ENCODE measurements at regions not wholly inside any gene's neighbourhood (a gene's known extent, or its start where the extent isn't known, plus 50 kb on each side); places are given as distances from the start of the nearest gene placed in this dataset.

DNA sequence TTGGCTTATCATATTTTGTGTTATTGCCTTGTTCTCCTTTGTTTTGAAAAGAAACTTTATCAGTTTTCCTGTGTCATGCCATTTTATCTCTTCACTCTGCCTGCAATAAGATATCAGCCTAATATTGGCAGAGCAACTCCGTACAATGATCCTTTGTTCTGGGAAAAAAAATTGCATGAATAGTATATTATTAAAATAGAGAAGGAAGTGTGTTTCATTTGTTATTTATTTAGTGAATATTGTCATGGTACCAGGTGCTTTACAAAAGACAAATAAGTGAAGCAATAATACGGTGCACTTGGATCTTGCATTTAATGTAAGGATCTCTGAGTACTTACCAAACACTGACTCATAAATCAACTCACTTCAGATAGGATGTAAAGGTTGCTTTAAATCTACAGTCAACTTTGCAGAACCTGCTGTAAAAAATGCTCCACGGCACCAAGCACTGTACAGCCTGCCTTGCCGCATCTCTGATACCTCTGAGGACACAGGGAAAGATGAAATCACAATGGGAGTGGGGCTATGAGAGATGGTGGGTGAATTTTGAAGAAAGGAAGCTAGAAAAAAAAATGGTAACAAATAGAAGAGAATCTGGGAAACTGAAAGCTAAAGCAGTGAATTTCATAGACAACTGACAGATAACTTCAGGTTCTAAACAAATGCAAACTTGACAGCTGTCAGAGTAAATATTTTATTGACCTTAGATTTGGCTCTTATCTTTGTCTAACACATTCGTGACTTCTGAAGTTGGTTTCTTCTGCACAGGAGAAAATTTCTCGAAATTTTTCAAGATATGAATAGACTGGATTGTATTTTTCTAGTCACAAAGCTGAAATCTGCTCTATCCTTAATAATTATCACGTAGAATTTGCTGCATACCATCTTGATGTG is 232.1 kb downstream of the ENC1 start:
- DNase-seq (ENCODE audit: low spot score) (no peak), ATAC-seq (no peak)

DNA sequence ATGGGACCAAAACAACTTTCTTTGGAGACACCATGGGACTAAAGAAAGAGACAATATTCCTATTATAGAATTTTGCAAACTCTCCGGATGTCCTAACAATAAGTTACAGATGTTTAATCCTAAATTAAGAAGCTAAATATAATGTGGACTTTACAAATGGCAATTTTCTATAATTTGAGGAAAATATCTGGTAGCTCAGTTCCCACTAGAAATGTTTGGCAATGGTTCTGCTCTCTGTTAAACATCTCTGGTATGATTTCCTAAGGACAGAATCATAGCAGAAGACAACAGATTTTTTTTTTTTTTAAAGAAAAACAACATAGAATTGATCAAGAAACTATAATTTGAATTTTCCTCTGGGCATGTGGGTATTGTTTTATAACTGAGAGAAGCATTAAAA is 232.8 kb downstream of the ENC1 start:
- DNase-seq (ENCODE audit: low spot score) (no peak), ATAC-seq (no peak)

DNA sequence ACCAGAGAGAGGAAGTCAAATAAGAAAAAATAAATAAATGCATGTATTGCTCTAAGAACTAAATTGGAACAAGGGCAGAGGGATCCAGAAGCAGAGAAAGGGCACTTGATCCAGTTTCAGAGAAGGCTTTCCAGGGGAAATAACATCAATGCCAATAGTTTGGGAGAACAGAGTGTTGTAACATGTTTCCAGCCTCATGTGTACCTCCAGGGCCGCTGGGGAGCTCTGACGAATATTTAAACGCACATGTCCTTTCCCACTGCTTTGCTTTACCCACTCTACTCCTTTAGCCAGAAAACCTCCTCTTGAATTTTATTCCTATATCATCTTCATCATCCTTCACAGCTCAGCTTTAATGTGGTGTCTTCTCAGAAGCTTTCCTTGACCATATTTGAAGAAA is 233.7 kb downstream of the ENC1 start:
- no peak for ATAC-seq
- no peak for DNase-seq (ENCODE audit: low spot score)

DNA sequence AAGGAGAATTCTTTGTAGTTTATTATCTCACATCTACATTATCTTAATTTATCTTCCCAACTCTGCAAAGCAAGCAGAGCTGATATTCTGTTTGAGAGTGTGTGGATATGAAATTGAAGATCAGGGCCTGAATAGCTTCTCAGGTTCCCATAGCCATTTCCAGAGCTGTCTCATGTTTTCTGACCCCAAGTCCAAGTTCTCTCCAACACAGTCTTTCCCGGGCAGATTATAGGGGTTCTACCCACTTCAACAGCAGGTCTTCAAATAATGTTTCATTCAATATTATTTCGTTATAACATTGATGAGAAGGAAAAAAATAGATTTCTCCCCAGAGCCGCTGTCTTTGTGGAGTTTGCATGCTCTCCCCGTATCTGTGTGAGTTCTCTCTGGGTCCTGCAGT is 234.9 kb downstream of the ENC1 start:
- no peak for DNase-seq (ENCODE audit: low spot score)
- ATAC-seq = no peak

DNA sequence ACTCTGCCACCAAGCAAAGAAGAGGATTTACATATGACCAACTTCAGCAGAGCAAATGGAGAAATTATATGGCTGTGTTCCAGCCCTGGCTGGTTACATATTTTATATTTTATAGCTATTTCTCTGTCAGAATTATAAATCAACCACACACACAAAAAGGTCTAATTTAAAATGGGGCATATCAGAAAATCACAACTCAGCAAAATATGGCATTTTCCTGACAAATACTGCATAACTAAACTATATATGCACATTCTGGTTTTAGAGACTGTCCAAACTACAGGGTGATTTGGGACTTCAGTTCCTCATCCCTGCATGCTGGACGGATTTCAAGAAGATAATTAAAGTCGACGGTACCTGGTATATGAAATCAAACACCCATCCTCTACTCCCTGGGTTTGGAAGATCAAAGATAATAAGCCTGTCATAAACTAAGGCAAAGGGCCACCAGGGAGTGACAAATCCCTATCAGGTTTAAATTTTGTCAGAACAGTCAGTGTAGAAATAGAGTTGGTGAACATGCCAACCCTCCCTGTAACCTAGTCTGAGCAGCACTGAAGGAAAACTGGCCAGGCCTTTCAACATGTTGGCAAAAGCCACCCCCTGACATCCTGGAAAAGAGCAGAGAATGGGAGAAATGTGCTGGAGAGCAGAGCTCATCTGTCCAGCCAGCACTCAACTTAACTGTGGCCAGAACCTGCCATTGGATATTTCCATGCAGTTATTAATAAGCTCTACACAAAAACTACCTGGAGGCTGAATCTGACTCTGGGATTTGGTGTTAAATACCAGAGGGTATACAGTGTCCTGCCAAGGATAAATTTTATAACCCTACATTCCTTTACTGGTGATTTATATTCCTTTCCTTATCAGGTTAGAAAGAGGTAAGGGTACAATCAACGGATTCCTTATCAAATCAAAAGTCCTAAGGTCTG is 235.7 kb downstream of the ENC1 start:
- DNase-seq (ENCODE audit: low spot score) (peak; percentile 55), ATAC-seq (peak; percentile 90)

DNA sequence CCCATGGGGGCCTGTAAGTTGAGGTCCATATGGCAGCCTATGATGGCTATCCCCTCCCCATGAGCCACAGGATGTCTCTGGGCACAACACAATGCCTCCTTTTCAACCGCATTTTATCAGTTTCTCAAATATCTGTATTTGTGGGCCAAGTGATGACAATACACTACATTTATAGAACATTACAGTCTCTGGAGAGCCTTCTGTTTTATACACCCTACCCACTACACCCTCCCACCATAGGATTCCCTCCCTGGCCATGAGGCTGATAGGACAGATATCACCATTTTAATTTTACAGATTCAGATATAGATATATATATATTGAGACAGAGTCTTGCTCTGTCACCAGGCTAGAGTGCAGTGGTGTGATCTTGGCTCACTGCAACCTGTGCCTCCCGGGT is 236.8 kb downstream of the ENC1 start:
- ATAC-seq (no peak), DNase-seq (ENCODE audit: low spot score) (no peak)

DNA sequence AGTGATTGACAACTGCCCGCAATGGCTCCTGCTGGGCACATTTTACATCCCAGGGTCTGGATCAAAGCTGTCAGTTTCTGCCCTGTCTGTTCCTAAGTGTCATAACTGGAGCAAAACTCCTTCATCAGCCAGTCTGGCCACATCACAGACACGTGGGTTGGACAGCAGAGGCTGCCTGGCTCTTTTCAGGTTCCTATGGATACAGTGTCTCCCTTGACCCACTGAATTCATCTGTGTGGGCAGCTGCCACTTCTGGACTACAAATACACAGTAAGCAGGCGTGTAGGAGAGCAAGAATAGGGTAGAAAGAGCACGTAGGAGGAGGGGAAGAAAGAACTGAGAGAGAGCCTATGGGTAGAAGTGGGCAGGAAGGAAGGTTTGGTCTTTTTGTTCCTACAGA is 238.0 kb downstream of the ENC1 start:
- no peak for ATAC-seq
- no peak for DNase-seq (ENCODE audit: low spot score)

DNA sequence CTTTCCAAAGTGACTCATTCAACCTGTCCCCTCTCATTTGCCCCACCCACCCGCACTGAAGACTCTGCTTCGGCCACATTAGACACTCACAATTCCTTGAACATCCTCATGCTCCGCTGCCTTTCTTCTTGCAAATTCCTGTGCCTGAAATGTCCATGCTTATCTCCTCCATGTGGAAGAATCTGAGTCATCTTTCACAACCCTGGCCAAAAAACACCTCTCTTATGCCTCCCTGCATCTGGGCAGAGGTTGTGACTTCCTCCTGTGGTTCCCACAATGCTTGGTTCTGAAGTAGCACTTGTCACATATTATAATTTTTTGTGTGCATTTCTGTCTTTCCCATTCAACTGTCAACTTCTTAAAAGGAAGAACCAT is 238.6 kb downstream of the ENC1 start:
- no peak for ATAC-seq
- no peak for DNase-seq (ENCODE audit: low spot score)

DNA sequence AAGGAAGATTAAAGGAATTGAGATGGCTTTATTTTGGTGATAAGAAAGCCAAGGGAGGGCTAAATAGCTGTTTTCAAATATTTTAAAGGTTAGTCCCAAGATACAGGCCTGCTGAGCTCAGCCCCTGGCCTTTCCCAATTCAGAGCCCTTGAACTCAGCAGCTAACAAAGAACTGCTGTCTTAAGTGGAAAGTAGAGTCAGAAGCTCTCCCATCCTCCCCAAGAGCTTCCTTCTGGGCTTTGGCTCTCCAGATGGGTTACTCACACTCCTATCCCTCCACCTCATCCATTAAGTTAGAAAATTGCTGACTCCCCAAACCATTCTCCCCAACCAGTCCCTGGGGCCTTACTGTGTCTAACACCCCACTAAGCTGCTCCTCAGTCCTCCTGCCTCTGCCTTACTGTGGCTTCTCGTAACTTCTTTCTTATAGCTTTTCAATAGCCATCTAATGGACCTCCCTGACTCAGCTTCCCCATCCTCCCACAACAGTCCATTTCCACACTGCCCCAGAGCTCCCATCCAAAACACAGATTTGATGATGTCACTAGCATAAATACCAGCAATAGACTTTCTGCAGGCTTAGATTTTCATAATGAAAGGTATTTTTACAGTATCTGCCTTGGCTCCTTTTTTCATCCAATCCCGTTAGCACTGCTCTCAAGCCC is 239.1 kb downstream of the ENC1 start:
- DNase-seq (ENCODE audit: low spot score) = no peak
- ATAC-seq = no peak

DNA sequence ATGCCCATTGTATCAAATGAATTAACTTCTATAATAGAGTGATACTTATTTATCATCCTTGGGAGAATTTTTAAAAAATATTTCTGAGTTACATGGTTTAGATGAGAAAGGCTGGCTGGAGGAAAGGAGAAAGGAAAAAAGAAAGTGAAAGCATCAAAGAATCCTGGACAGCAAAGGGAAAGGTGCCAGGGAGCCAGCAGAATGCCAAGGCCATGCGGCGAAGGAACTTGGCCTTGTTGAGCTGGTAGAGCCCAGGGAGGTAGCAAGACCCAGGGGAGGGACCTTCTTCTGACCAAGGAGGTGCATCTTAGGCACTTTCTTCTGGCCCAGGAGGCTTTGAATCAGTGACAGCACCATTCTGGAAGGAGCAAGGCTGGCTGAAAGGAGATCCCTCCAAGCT is 240.5 kb downstream of the ENC1 start:
- ATAC-seq (peak; percentile 53), DNase-seq (ENCODE audit: low spot score) (no peak)

DNA sequence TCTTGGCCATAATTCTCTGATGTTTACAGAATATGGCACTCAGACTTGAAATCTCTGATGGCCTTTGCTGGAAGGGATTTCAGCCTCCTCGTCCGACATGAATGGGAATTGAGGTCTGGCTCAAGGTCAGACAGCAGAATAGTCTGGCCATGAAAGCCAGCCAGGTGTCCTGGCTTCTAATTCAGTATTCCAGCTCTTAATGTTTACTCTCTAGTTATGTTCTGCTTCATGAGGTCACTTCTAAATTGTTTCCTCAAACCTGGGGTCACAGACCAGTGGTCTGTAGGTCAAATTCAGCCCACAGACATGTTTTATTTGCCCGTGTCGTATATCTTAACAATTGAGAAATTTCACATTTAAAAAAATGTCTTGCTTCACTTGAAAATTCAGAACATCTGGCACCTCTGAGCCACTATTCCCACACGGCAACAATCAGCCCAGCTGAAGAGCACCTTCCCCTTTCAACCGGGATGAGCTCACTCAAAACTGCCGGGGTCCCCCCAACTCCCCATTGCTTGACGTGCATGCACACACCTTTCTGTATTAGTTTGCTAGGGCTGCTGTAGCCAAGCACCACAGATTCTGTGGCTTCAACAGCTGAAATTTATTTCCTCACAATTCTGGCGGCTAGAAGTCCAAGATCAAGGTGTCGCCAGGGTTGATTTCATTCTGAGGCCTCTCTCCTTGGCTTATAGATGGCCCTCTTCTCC is 243.5 kb downstream of the ENC1 start:
- DNase-seq (ENCODE audit: low spot score) (no peak), ATAC-seq (peak; percentile 71)

DNA sequence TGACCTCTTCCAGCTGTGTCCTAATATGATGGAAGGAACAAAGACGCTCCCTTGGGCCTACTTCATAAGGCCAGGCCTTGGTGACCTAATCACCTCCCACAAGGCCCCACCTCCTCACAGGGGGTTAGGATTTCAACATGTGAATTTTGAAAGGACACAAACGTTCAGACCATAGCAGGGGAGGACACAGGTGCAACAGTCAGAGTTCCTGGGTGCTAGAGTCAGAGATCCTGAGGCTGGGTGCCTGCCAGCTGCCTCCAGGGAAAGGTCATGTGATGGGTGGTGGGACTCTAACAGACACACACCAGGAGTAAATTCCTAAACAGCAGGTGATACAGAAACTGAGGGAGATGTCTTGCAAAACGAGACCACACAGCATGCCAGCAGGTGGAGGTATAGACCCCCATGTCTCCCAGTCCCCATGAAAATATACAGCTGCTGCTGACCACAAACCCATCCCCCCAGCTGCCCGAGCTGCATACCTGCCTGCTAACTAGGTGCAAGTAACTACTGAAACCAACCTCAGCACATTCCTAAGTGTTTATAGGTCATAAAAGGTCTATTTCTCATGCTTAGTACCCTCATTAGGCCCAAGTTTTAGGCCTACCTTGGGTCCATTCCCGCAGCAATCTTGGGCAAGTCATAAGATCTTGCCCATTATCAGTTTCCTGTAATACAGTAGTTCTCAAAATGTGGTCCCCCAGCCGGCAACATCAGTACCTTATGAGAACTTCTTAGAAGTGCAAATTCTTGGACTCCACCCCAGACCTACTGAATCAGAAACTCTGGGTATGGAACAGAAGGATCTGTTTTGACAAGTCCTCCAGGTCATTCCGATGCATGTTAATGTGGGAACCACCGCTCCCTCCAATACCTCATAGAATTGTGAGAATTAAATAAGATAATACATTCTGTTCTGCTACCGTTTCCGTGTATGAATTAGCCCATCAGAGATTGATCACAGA is 245.3 kb downstream of the ENC1 start:
- peak; percentile 30 for ATAC-seq
- no peak for DNase-seq (ENCODE audit: low spot score)

DNA sequence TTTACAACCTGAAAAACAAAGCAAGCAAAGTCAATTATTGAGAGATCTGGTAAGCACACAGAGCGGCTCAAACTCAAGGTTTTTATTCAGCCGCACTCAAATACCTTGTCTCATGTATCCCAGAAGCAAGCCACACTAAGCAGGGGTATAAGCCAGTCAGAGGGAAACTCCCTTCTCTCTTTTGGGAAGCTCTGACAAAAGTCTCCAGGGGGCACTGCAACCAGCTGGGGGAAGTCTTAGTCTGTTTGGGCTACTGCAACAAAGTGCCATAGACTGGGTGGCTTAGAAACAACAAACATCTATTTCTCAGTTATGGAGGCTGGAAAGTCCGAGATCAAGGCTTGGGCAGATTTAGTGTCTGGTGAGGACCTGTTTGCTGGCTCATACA is 246.0 kb downstream of the ENC1 start:
- ATAC-seq = peak; percentile 28
- no peak for DNase-seq (ENCODE audit: low spot score)

DNA sequence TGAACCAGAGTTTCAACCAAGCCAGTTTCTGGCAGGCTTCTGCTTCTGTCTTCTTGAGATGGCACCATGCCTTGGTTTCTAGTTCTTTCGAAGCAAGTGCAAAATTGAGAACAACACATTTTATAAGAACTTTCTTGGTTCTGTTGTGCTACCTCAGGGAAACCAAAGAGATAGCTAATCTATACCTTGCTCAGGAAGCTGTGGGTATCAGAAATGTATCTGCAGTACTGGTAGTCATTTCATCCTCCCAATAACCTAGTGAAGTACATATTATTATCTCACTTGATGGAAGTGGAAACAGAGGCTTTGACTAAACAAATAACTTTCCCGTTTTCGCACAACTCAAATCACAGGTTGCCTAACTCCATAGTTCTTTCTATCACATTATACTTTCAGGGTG is 246.6 kb downstream of the ENC1 start:
- DNase-seq (ENCODE audit: low spot score) (no peak), ATAC-seq (no peak)

DNA sequence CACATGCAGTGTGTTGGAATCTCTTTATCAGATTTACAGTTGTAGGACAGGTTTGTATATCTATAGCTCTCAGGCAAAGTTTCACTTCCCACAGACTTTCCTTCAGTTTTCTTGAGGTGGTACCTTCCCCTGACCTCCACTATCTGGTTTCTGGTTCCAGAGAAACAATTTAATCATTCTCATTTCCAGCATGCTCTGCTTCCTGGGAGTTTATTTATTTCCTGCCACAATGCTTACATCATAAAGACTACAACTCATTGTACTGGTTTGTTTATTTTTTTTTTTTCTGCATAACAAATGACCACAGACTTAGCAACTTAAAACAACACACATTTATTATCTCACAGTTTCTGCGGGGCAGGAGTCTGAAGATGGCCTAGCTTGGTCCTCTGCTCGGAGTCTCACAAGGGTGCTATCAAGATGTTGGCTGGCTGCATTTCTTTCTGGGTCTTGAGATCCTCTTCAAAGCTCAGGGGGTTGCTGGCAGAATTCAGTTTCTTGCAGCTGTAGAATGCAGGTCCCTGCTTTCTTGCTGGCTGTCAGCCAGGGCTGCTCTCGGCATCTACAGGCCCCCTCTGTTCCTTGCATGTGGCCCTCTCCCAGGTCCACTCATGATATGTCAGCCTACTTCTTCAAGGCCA is 247.7 kb downstream of the ENC1 start:
- no peak for DNase-seq (ENCODE audit: low spot score)
- no peak for ATAC-seq

DNA sequence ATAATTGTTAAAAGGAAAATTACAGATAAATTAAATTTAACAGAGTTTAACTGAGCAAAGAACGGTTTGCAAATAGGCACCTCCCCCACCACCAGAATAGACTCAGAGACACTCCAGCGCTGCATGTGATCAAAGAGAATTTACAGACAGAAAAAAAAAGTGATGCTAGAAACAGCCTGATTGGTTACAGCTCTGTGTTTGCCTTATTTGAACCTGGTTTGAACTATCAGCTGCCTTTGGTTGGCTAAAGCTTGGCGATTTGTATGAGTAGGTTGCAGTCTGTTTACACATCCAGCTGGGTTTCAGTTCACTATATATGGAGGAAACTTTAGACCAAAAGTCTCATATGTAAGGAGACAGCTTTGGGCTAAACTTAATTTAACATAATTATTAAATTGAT is 249.1 kb downstream of the ENC1 start:
- ATAC-seq (no peak), DNase-seq (ENCODE audit: low spot score) (no peak)

DNA sequence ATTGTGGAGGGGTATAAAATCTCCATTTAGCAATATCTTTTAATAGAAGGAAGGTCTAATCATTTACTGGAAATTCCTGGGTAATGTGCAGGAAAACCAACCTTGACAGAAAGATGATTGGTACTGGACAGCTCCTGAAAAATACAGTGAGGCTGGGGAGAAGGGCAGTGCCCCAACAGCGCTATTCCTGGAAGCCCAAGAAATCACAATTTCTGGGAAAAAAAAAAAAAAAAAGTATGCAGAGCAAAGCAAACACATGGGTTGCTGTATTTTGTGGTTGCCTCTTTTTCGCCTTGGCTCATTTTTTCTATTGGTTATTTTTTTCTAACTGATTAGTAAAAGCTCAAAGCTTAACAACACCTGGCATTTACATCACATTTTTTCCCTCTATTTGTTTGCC is 249.7 kb downstream of the ENC1 start:
- ATAC-seq = no peak
- no peak for DNase-seq (ENCODE audit: low spot score)

DNA sequence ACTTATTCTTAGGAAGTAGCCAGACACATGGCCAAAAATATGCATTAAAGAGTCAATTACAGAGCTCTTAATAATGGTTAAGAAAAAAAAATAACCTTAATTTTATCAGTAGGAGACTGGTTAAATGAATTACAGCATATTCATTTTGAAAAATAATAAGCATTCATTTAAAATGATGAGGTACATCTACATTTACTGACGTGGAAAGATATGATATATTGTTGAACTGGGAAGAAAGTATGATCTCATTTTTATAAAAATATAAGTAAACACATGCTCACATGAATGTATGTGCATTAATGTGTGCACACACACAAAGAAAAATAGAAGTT is 250.3 kb downstream of the ENC1 start:
- ATAC-seq = no peak
- no peak for DNase-seq (ENCODE audit: low spot score)

DNA sequence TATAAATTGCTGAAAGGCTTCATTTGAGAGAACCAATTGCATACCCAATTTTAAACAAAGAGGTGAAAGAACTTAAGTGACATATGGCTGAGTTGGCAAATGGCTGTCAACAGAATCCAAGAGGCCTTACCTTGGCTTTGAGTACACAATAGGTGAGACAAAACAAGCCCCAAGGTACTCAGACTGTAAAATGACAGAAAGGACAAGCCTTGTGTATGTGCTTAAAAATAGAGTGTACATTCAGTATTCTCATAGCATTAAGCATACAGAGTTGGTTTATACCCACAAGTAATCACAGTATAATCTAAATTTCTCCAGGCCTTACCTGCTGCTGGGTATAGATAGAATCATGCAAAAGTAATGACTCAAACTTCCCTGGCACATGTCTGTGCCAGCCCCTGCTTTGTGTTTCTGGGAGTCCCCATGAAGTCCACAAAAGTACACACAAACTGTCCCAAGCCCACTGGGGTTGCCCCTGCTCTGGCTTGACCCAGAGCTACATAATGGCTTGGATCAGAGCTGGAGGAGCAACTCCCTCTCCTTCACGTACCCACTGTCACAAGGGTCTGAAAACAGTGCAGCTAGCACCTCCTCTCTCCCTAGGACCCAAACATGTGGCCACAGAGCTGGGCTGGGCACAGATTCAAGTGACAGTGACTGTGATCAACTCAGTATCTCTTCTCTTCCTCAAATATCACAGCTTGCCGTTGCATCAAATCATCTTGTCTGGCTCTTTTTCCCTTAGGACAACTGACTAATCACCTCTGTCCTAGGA is 250.8 kb downstream of the ENC1 start:
- no peak for DNase-seq (ENCODE audit: low spot score)
- ATAC-seq = no peak

Data from left lobe of liver (tissue), 2 donors.